GM18868 (cell line): ENCODE measurements at regions not wholly inside any gene's neighbourhood (a gene's known extent, or its start where the extent isn't known, plus 50 kb on each side); places are given as distances from the start of the nearest gene placed in this dataset.

Experiments
- ATAC-seq: cut with Tn5 transposase; IDR thresholded peaks from one replicate; pipeline ENCODE4 v1.9.1; 2021; ENCODE audit warnings: mild to moderate bottlenecking, moderate library complexity; ENCODE audit not compliant: unreplicated experiment

DNA sequence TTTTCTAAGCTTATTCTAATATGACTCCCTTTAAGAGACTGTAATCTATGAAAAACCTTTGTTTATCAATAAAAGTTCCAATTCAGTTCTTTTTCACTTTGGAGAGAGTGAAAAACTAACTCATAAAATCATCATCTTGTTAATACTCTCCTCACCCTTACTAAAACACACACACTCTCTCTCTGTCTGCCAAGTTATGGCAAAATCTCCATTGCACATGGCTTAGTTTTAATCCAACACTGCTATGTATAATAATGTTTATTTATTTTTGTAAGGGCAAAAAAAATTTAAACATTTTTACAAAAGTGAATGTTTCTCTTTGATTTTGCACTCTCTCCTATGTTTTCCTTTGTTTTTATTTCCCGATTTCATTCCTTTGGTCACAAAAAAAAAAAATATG is 253.2 kb downstream of the BMP7 start:
- no peak for ATAC-seq

GRCh38 chr20:57013741-57014140 is 252.7 kb downstream of the BMP7 start:
- no peak for ATAC-seq

- ATAC-seq = no peak
Observed at GRCh38 chr20:57020364-57020763, 246.1 kb downstream of the BMP7 start.

GRCh38 chr20:57022306-57022705 is 244.1 kb downstream of the BMP7 start:
- no peak for ATAC-seq

- ATAC-seq = no peak
Observed at GRCh38 chr20:57023007-57023406, 243.4 kb downstream of the BMP7 start.

GRCh38 chr20:57023997-57024396 is 242.4 kb downstream of the BMP7 start:
- no peak for ATAC-seq

DNA sequence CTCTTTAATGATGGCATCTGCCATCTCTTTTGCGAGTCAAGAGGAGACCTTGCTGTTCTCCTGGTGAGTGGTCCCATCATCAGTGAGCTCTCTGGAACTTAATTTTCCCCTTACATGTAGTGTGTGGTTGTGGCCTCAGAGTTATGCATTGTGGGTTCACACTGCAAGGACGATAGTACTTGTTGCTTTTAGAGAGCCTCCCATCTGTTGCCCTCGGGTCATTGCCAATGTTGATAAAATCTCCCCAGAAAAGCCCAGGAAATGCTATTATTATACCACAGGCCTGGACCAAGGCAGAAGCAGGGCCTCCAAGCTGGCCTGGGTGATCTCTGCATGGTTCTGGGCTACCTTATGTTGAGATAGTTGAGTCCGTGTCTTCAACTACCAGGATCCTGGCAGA is 241.6 kb downstream of the BMP7 start:
- ATAC-seq = no peak

- ATAC-seq = no peak
Observed at GRCh38 chr20:57025261-57025660, 241.2 kb downstream of the BMP7 start.

DNA sequence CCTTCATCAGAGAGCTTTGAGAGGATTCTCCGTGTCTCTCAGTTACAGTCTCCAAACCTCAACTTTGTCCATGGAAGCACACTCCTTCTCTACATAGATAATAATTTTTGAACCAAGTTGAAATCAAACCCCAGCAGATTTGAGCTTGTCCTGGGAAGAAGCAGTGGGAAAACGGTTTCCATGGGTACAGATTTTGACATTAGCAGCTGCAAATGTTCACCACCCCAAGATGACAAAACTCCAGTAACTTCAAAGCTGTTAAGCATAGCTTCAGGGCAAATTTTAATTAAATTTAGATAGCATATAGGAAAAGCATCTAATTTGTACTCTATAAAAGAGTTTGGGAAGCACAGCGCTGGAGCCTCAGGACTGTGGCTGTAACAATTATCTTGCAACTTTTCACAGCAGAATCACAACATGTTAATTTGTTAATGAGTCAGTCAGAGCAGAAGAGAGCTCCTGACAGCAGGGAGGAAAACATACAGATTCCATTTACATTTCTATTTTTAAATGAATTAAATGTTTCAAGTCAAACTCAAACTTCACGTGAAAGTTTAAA is 240.7 kb downstream of the BMP7 start:
- ATAC-seq = no peak

GRCh38 chr20:57027777-57028176 is 238.7 kb downstream of the BMP7 start:
- no peak for ATAC-seq

GRCh38 chr20:57030611-57031600 is 235.5 kb downstream of the BMP7 start:
- ATAC-seq = no peak

- no peak for ATAC-seq
Observed at GRCh38 chr20:57031867-57032355, 234.5 kb downstream of the BMP7 start.

GRCh38 chr20:57032847-57033246 is 233.6 kb downstream of the BMP7 start:
- ATAC-seq = no peak

GRCh38 chr20:57034001-57034400 is 232.4 kb downstream of the BMP7 start:
- ATAC-seq = no peak

GRCh38 chr20:57037689-57038088 is 228.8 kb downstream of the BMP7 start:
- no peak for ATAC-seq

- ATAC-seq = no peak
Observed at GRCh38 chr20:57038608-57039440, 227.6 kb downstream of the BMP7 start.

DNA sequence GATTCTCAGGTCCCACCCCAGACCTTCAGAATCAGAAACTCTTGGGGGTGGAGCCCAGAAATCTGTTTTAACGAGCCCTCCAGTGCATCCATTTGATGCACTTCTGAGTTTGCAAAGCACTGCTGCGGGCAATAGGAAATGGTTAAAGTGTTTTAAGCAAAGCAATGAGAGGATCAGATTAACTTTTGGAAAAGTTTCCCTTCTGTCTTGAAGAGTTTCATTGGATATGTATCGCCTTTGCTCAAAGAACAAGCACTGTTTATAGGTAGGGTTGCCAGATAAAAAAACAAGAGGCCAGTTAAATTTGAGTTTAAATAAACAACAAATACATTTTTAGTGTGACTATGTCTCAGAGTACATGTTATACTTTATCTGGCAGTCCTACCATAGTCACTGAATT is 226.0 kb downstream of the BMP7 start:
- no peak for ATAC-seq

GRCh38 chr20:57040924-57041323 is 225.5 kb downstream of the BMP7 start:
- ATAC-seq = no peak

DNA sequence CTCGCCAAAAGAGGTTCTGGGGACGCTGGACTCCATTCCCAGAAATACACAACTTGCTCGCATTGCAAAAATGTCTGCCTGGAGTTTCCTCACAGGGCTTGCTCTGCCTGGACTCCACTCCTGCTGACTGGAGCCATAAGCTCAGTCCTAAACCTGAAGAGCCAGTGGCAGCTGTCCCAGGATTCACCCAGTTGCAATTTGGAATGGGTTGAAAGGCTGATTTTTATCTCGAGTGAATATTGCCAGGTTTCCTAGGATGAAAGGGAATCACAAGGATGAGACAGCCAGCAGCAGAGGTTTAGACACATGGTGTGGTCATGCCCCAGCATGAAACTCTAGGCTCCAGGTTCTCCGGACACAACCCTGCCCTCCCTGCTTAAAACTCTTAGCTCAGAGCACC is 223.3 kb downstream of the BMP7 start:
- no peak for ATAC-seq

GRCh38 chr20:57043669-57044268 is 222.7 kb downstream of the BMP7 start:
- ATAC-seq = no peak
